Chondrocyte (in vitro differentiated cells): ENCODE measurements at regions not wholly inside any gene's neighbourhood (a gene's known extent, or its start where the extent isn't known, plus 50 kb on each side); places are given as distances from the start of the nearest gene placed in this dataset.

Experiments used
- DNase-seq: peaks from one replicate; pipeline ENCODE4 v3.0.0; 2021; ENCODE audit warnings: mixed read lengths, low spot score
- H3K27ac Mint-ChIP-seq: one replicate; pipeline ENCODE4 v1.8.0; 2021; ENCODE audit warnings: mild to moderate bottlenecking, moderate library complexity, mixed read lengths; ENCODE audit not compliant: unreplicated experiment
- H3K27me3 Mint-ChIP-seq: 2 replicates; pipeline ENCODE4 v1.8.0; 2021; ENCODE audit warnings: low read depth, mixed read lengths
- H3K36me3 Mint-ChIP-seq: 2 replicates; pipeline ENCODE4 v1.8.0; 2021; ENCODE audit warnings: low read depth, mixed read lengths
- H3K4me1 Mint-ChIP-seq: 2 replicates; pipeline ENCODE4 v1.8.0; 2021; ENCODE audit warnings: low read depth, mild to moderate bottlenecking, mixed read lengths
- H3K4me3 Mint-ChIP-seq: one replicate; pipeline ENCODE4 v1.8.0; 2021; ENCODE audit warnings: mild to moderate bottlenecking, moderate library complexity, mixed read lengths; ENCODE audit not compliant: unreplicated experiment
- H3K9me3 Mint-ChIP-seq: 2 replicates; pipeline ENCODE4 v1.8.0; 2021; ENCODE audit warnings: low read depth, mixed read lengths
- CTCF ChIP-seq: fragments of 200-600 bp; sonication (generic); IDR thresholded peaks from 2 replicates; pipeline ENCODE4 v1.5.0; 2021; ENCODE audit warnings: antibody characterized with exemption, mild to moderate bottlenecking, moderate library complexity

DNA sequence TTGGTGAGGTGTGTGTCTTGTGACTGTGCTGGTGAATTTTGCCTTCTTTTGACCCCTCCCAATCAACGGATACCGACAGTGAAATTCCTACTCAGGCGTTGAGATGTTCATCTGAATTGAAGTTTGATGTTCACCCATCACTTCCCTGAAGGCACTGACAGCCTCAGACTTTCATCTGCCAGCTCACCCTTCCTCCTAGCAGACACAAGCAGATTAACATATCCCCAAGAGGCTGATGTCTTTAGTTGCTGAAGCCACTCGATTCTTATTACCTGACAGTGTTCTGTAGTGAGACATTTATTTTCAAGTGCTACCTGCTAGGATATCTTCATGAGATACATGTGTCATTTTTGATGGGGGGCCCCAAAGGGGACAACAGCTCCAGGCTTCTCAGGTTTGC lies 1330.1 kb upstream of the PIK3C3 start:
- H3K9me3 Mint-ChIP-seq: no peaks in the 10 kb centered on the region
- H3K4me3 Mint-ChIP-seq: no peak overlapping the region
- no peaks in the 10 kb centered on the region for H3K4me1 Mint-ChIP-seq
- no peak for TF ChIP-seq CTCF
- no peak for DNase-seq
- no peak overlapping the region for H3K27ac Mint-ChIP-seq
- no peaks in the 10 kb centered on the region for H3K36me3 Mint-ChIP-seq
- peaks cover 6% of the 10 kb centered on the region for H3K27me3 Mint-ChIP-seq

- Mint-ChIP-seq H3K4me3 (no peak overlapping the region), H3K27ac (no peak overlapping the region), H3K9me3 (no peaks in the 10 kb centered on the region), H3K27me3 (no peaks in the 10 kb centered on the region), H3K36me3 (no peaks in the 10 kb centered on the region), H3K4me1 (no peaks in the 10 kb centered on the region)
- no peak for DNase-seq
- TF ChIP-seq CTCF: no peak
Observed at GRCh38 chr18:40613721-40614120, 1341.3 kb upstream of the PIK3C3 start.

DNA sequence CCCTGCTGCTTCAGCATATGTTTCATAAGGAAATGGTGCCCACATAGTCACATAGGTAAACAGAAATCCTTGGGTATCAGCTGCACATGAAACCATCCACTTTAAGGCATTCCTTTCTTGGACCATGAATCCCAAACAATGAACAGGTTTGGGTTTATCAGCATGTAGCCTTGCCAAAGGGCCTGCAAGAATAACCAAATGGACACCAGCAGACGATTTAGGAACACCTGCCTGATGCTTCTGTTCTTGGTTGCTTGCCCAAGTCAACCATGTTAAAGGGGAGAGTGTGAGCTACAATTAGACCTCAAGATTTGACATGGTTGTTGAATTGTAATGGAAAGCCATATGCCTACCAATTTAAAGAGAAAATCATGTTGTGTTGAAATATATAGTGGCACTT lies 1342.7 kb upstream of the PIK3C3 start:
- DNase-seq: no peak
- H3K27me3 Mint-ChIP-seq: peaks cover 4% of the 10 kb centered on the region
- H3K4me1 Mint-ChIP-seq: no peaks in the 10 kb centered on the region
- H3K27ac Mint-ChIP-seq: no peak overlapping the region
- no peak overlapping the region for H3K4me3 Mint-ChIP-seq
- TF ChIP-seq CTCF: no peak
- no peaks in the 10 kb centered on the region for H3K9me3 Mint-ChIP-seq
- H3K36me3 Mint-ChIP-seq: no peaks in the 10 kb centered on the region

DNA sequence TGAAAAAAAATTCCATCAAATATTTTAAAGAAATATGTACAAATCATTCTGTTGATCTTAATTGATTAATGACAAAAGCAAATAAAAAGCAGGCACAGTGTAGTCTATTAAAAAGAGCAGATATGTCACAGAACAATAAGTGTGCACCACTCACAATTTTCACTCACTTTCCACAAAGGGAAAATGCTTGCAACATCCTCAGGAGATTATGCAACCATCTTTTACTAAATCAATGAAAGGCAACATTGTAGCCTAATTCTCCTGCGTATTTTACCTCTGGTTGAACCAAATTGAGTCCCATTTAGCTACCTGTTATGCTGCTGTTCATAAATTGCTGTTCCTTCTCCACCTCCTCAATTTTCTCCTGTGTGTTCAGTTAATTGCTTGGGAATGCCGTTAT lies 1346.8 kb upstream of the PIK3C3 start:
- Mint-ChIP-seq H3K9me3 (no peaks in the 10 kb centered on the region), H3K27ac (no peak overlapping the region), H3K27me3 (peaks cover 4% of the 10 kb centered on the region), H3K4me1 (no peaks in the 10 kb centered on the region), H3K36me3 (no peaks in the 10 kb centered on the region), H3K4me3 (no peak overlapping the region)
- DNase-seq: no peak
- TF ChIP-seq CTCF: no peak

DNA sequence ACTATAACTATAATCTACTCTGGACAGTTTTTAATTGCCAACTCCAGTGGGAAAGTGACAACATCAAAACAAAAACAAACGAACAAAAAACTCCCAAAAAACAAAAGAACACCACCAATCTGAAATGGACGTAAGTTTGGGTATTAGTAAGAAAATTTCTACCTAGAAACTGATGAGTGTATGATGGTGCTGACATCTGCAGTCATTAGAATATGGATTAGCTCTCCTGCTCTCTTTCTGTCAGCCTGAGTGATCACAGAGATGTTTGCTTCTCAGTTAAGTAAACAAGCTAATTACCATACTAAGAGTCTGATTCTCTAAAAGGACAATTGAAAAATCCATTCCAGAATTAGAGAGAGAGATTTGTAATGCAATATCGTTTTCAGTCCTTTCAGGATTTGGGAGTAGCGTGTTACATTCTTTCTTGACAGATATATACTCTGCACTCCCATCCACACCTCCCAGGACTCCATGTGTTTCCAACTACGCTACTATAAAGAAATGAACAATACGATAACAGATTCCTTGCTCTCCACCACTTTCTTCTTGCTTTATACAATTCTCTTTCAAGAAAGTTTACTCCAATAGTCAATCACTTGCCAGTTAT lies 1347.4 kb upstream of the PIK3C3 start:
- H3K27ac Mint-ChIP-seq: no peak overlapping the region
- H3K9me3 Mint-ChIP-seq: no peaks in the 10 kb centered on the region
- H3K36me3 Mint-ChIP-seq: no peaks in the 10 kb centered on the region
- no peaks in the 10 kb centered on the region for H3K4me1 Mint-ChIP-seq
- no peak for TF ChIP-seq CTCF
- no peak overlapping the region for H3K4me3 Mint-ChIP-seq
- peaks cover 4% of the 10 kb centered on the region for H3K27me3 Mint-ChIP-seq
- no peak for DNase-seq
